ENCODE measurements at regions not wholly inside any gene's neighbourhood (a gene's known extent, or its start where the extent isn't known, plus 50 kb on each side); places are given as distances from the start of the nearest gene placed in this dataset.

DNA sequence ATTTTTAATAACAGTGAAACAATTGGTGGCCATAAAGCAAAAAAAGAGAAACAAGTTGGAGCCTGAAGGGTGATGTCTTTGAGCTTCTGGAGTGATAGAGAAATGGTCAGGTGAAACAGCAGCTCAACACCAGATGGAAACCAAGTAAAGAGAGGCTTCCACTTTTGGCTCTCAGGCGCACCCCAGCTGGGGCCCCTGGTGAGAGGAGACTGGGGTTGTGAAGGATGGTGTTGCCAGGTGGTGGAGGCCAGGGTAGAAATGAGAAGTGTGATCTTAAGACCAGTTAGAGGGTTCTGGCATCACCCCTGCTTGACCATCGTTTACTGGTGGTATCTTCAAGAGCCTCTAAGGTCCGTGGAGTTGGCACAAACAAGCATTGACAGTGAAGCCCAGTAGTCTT lies 126.0 kb upstream of the AKIRIN2 start:
- no peak for TF ChIP-seq FOS (IDR thresholded peaks at IDR 0.05; ENCODE audit: borderline replicate concordance, insufficient read depth, low read length)
- TF ChIP-seq, protein P1, sequence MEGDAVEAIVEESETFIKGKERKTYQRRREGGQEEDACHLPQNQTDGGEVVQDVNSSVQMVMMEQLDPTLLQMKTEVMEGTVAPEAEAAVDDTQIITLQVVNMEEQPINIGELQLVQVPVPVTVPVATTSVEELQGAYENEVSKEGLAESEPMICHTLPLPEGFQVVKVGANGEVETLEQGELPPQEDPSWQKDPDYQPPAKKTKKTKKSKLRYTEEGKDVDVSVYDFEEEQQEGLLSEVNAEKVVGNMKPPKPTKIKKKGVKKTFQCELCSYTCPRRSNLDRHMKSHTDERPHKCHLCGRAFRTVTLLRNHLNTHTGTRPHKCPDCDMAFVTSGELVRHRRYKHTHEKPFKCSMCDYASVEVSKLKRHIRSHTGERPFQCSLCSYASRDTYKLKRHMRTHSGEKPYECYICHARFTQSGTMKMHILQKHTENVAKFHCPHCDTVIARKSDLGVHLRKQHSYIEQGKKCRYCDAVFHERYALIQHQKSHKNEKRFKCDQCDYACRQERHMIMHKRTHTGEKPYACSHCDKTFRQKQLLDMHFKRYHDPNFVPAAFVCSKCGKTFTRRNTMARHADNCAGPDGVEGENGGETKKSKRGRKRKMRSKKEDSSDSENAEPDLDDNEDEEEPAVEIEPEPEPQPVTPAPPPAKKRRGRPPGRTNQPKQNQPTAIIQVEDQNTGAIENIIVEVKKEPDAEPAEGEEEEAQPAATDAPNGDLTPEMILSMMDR (IDR thresholded peaks at IDR 0.05; ENCODE audit: extremely low read depth in 1 of 2, insufficient read depth in 1 of 2, low read depth in 1 of 2, low read length in 2 of 2): no peak
- no peak for TF ChIP-seq POLR2AphosphoS5 (IDR thresholded peaks at IDR 0.05; ENCODE audit: insufficient read depth, low read depth, low read length)
- TF ChIP-seq EZH2 (IDR thresholded peaks at IDR 0.05; ENCODE audit: borderline replicate concordance, low read depth, low read length, severe bottlenecking): no peak
- no peak for TF ChIP-seq POLR2A (IDR thresholded peaks at IDR 0.05; ENCODE audit: low read depth, low read length)
- no peak for TF ChIP-seq MYC (IDR thresholded peaks at IDR 0.05; ENCODE audit: low read depth, low read length)
- no peak for TF ChIP-seq JUN (IDR thresholded peaks at IDR 0.05; ENCODE audit: borderline replicate concordance, insufficient read depth, insufficient read length, low read depth)
- TF ChIP-seq, protein P2, sequence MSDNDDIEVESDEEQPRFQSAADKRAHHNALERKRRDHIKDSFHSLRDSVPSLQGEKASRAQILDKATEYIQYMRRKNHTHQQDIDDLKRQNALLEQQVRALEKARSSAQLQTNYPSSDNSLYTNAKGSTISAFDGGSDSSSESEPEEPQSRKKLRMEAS (IDR thresholded peaks at IDR 0.05; ENCODE audit: insufficient read depth, insufficient read length): no peak
- no peak for TF ChIP-seq GATA2 (IDR thresholded peaks at IDR 0.05; ENCODE audit: insufficient read depth, insufficient read length, low read depth, low read length)
